SH-SY5Y (cell line): ENCODE measurements at regions not wholly inside any gene's neighbourhood (a gene's known extent, or its start where the extent isn't known, plus 50 kb on each side); places are given as distances from the start of the nearest gene placed in this dataset.

ENCODE experiments used
- GATA2 ChIP-seq: IDR thresholded peaks from 2 replicates; pipeline ENCODE4 v1.6.1; 2011; ENCODE audit warnings: mild to moderate bottlenecking, low read depth, low read length
- GATA3 ChIP-seq: IDR thresholded peaks from 2 replicates; pipeline ENCODE4 v1.6.1; 2011; ENCODE audit warnings: low read depth, mild to moderate bottlenecking, low read length, moderate library complexity

DNA sequence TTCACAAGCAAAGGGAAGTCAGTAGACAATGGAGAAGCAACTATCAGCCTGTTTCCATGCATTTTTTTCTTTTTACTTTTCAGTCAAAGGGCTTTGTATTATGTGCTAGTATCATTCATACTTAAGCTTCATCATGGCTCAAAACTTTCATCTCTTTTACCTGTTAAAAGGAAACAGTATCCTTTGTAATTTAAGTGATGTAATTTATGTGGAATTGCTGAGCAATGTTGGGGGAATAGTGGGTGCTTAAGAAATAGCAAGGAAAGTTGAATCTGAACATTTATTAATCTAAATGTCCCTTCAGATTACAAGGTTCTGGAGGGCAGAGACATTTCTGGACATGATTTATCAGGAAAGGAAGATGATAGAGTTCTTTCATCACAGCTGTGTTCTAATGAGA is 915.3 kb downstream of the VRK1 start:
- TF ChIP-seq GATA3 (no peak), GATA2 (no peak)
